GM18907 (cell line): ENCODE measurements at regions not wholly inside any gene's neighbourhood (a gene's known extent, or its start where the extent isn't known, plus 50 kb on each side); places are given as distances from the start of the nearest gene placed in this dataset.
"Not testable (repeated sequence)": the region's sequence is repeated elsewhere in the genome, so short reads cannot be mapped to it uniquely, and the experiment has no call there.

Source experiments
- ATAC-seq: cut with Tn5 transposase; IDR thresholded peaks from one replicate; pipeline ENCODE4 v1.9.1; 2021; ENCODE audit warnings: mild to moderate bottlenecking, moderate library complexity; ENCODE audit not compliant: unreplicated experiment

- ATAC-seq, result no peak
Measured at GRCh38 chr18:43793910-43794309, 516.6 kb upstream of the SYT4 start.

DNA sequence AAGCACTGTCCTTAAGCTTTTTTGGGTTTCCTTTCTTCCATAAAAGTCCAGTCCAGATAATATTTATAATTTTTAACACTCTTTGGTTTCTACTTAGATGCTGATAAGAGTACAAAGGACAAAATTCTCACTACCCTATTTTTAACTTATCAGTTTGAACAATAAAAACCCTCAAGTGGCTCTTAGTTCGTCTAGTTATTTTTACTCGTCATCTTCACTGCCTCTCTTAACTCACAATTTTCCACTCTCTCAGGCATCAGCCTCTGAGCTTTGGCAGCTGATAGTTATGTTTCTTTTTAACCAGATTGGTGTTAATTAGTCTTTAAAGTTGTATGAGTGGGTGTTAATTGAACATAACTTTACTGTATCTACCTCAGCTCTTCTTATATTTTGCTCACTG is 517.1 kb upstream of the SYT4 start:
- ATAC-seq, result no peak

- no peak for ATAC-seq
Measured at GRCh38 chr18:43797347-43797746, 520.1 kb upstream of the SYT4 start.

GRCh38 chr18:43800584-43800983 is 523.3 kb upstream of the SYT4 start:
- no peak for ATAC-seq

DNA sequence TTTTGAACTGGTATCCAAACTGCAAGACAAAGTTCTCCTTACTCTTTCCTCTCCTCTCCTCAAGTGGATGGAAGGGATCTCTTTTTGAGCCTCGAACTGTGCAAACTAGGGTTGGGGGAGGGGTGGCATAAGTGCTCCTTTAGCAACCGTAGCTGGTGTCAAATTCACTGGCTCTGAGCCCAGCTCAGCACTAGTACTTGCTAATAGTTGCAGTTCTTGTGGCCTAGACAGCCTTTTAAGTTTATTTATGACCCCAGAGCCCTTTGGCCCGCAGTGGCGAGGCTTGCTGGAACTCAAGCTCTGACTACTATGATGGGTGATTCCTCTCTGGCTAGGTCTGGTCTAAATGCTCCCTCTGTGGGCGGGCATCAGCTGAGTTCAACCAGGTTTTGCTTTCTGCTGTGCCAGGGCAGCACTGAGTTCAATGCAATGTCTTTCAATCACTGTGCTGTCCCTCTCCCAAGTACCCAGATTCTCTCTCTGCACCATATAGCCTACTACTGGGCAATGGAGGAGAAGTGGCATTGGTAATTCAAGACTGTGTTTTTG is 528.4 kb upstream of the SYT4 start:
- no peak for ATAC-seq

DNA sequence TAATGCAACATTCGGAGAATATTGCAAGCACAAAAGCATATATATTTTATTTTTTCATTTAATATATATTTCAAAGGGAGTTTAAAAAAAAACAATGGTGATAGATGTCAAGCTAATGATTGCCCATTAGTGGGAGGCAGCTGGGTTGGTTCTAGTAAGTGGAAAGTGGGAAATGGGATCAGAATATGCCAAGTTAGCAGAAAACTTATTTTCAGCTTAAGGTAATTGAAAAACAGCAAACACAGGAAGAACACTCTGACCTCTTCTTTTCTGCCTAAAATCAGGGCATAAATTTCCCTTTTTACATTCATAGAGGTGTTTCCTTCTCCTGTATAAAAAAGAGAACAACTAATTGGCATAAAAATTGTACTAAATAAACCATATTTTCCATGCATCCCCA is 535.3 kb upstream of the SYT4 start:
- ATAC-seq, result no peak

DNA sequence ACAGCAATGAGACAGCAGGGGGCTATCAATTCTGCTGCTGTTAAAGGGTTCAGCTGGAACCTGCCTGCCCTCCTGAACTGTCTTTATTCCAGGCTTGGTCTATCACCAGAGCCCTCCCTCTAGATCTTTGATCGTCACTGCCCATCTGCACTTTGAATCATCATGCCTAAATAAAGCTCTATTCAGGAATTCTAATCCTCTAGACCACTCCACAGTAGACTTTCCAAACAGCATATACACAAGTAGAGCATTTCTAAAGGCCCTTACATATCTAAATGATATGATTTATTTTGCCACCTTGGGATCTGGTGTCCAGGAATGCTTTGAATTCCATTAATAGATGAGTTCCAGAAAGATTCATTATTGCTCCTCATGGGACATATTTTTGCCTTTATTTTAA is 542.1 kb upstream of the SYT4 start:
- ATAC-seq, result no peak

- no peak for ATAC-seq
Measured at GRCh38 chr18:43819873-43820272, 542.6 kb upstream of the SYT4 start.

GRCh38 chr18:43825768-43826167 is 548.5 kb upstream of the SYT4 start:
- ATAC-seq, result no peak

DNA sequence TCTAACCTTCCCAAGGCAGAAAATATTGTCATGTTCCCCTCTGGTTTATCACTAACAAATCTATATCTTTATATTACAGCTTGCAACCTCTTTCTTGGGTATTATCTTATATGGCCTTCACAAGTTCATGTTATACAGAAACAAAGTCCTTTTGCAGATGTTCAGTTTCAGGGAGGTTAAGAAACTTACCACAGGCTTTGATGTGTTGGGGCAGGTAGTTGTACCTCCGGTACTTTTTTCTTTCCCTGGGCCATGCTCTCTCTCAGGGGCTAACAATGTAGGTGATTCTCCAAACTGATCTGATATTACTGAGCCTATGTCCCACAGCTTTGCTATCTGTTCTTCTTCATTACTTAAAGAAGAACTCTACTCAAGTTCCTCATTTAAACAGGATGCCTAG is 548.9 kb upstream of the SYT4 start:
- no peak for ATAC-seq

DNA sequence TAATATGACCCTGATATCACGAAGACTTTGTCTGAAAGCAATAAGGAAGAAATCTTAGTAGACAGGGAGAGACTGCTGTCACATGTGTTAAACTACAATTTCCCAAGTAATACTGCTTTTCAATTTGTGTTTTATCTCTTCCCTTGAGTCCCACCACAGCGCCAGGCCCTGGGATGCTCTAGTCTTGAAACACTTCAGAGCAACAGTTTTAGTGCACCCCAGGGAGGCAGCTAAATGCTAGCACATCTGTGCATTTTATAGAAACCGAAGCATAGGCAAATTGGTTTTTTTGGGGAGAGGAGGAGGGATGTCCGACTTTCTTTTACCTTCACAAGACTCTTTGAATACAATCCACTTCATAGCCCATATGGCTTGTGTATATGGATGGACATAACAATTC is 550.0 kb upstream of the SYT4 start:
- no peak for ATAC-seq

GRCh38 chr18:43830303-43830702 is 553.0 kb upstream of the SYT4 start:
- ATAC-seq, result no peak

- no peak for ATAC-seq
Measured at GRCh38 chr18:43830947-43831346, 553.7 kb upstream of the SYT4 start.

DNA sequence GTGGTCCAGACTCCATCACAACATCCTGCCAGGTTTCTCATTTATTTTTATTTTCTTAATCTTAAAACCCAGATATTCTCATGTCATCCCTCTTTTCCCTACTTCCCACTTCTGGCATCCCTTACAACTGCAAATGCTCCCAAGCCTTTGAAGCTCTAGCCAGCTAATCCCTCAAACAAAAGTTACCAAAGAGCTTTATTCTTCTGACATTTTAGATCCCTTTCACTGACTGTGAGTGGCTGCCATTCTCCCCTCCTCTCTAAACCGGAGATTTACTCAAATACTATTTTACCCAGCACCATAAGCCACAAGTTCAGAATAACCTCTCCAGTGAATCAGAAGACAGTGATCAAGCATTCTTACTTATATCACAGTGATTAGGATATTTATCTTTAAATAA is 569.0 kb upstream of the SYT4 start:
- ATAC-seq, result no peak

DNA sequence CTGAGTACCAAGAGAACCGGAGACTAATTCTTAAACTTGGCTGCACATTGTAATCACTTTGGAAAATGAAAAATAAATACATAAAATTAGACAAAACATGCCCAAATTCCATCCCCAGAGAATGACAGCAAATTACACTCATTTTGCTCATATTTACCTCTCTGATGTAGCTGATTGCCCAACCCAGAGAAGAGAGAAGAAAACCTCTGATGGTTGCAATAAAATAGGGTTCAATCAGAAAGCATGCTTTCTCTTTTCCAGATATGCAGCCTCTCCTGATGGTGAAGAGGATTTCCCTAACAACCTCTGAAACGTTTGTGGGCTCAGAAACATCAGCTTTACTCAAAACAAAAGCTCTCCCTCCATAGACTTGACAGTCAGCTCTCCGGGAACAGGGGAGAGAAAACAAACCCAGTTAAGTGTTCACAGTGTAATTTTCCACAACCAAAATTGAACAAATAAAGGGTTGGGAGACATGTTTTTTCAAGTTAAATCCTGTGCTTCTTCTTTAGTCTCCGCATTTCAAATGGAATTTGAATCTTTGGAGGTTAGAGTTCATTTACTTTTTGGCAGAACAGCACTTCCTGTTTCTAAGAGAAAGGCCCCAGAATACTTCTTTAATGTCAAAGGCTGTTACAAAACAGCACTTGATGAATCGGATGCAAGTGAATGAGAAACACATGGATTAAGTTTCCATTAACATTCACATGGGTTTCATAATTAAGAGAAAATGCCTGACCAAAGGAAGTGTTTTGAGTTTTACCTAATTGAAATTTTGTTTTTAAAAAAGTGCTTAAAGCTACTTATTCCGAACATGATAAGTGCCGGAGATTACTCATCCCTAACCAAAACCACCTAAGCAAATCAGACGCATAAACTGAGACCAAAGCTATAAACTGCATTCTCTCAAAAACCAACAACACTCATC is 570.1 kb upstream of the SYT4 start:
- ATAC-seq, result no peak

DNA sequence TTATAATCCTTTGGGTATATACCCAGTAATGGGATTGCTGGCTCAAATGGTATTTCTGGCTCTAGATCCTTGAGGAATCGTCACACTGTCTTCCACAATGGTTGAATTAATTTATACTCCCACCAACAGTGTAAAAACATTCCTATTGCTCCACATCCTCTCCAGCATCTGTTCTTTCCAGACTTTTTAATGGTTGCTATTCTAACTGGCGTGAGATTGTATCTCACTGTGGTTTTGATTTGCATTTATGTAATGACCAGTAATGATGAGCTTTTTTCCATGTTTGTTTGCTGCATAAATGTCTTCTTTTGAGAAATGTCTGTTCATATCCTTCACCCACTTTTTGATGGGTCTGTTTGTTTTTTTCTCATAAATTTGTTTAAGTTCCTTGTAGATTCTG is 572.5 kb upstream of the SYT4 start:
- not testable (repeated sequence) for ATAC-seq

GRCh38 chr18:43855376-43855775 is 578.1 kb upstream of the SYT4 start:
- no peak for ATAC-seq

- no peak for ATAC-seq
Measured at GRCh38 chr18:43863180-43863579, 585.9 kb upstream of the SYT4 start.

- no peak for ATAC-seq
Measured at GRCh38 chr18:43866696-43867095, 589.4 kb upstream of the SYT4 start.

DNA sequence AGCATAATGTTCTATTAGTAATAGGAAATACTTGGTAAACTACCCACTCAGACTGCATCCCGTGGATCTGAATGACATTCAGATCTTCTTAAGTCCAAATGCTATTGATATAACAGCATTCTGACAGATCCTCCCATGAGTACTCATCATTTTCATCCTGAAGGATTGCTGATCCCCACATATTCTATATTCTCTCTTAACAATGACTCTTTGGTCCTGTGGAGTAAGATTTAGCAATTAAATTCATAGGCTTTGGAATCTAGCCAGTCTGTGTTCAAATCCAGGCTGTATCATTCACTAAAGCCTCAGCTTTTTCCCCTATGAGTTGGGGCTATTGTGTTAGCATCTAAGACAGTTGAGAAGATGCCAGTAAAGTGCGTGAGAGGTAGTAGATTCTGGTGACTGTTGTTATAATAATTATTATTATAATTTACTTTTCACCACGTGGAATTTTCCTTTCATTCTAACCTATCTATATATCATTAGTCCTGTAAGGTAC is 591.3 kb upstream of the SYT4 start:
- no peak for ATAC-seq

DNA sequence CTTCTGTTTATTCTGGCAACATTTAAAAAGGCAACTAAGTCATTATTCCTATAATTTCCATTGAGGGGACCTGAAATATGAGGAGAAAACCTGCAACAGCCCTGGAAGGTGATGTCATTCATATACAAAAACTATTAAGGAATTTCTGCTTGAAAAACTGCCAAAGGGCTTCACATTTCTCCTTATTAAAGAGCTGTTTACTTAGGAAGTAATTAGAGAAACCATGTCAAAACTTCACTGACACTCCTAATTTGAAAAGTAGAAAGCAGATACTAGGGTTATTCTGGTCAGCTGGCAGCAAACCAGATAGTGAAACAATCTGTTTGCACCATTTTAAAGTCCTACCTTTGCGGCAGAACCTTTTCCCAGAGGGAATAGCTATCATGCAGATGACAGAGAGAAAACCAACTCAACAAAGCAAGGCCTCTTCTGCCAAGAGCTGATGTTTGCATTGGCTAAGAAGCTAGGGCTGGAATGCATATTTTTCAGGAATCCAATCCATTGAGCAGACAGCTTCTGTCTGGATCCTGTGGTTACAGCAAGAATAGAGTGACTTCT is 592.2 kb upstream of the SYT4 start:
- no peak for ATAC-seq

DNA sequence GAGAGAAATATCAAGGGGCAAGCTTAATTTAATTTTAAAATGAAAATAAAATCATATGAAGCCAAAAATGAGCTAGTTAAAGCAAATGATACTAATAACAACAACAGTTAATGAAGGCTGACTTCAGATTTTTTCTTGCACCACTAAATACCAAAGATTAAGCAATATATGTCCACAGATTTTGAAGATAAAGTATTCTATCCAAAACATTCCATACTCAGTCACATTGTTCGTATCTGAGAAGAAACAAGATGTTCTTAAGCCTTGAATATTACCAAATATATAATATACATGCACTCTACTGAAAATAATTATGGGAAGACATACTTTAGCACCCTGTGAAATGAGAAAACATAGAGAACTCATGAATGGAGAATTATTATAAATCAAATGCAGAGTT is 593.3 kb upstream of the SYT4 start:
- ATAC-seq, result no peak
